Mesenchymal stem cell (in vitro differentiated cells and primary cell): ENCODE measurements at regions not wholly inside any gene's neighbourhood (a gene's known extent, or its start where the extent isn't known, plus 50 kb on each side); places are given as distances from the start of the nearest gene placed in this dataset.

ENCODE experiments used
- DNase-seq: peaks from one replicate; pipeline ENCODE4 v3.0.0-alpha.2; 2013
- H2AFZ ChIP-seq: one replicate; pipeline ENCODE4 v1.6.1; 2013; ENCODE audit warnings: low read depth, mild to moderate bottlenecking, control low read depth, inconsistent platforms, low read length, moderate library complexity
- H2AK5ac ChIP-seq: 2 replicates; pipeline ENCODE4 v1.6.1; 2013; ENCODE audit warnings: low read length, moderate library complexity, mild to moderate bottlenecking, inconsistent platforms; ENCODE audit not compliant: severe bottlenecking
- H2BK120ac ChIP-seq: one replicate; pipeline ENCODE4 v1.6.1; 2013; ENCODE audit warnings: low read depth, mild to moderate bottlenecking, inconsistent platforms, low read length, moderate library complexity
- H2BK12ac ChIP-seq, 2 experiments: one replicate each; pipeline ENCODE4 v1.6.1; 2013; ENCODE audit warnings: inconsistent platforms in 2 of 2, low read length in 2 of 2, mild to moderate bottlenecking in 2 of 2, moderate library complexity in 2 of 2, control low read depth in 1 of 2
- H2BK15ac ChIP-seq: one replicate; pipeline ENCODE4 v1.6.1; 2013; ENCODE audit warnings: mild to moderate bottlenecking, low read depth, inconsistent platforms; ENCODE audit not compliant: poor library complexity, severe bottlenecking
- H2BK5ac ChIP-seq: 2 replicates; pipeline ENCODE4 v1.6.1; 2013; ENCODE audit warnings: low read depth, mild to moderate bottlenecking, low read length, control low read depth, inconsistent platforms; ENCODE audit not compliant: poor library complexity, severe bottlenecking
- H3K14ac ChIP-seq, 2 experiments: one replicate each; pipeline ENCODE4 v1.6.1; 2013; ENCODE audit warnings: inconsistent platforms in 2 of 2, low read length in 2 of 2, control low read depth in 1 of 2, mild to moderate bottlenecking in 1 of 2, moderate library complexity in 1 of 2
- H3K18ac ChIP-seq, 2 experiments: one replicate each; pipeline ENCODE4 v1.6.1; 2013; ENCODE audit warnings: inconsistent platforms in 2 of 2, low read length in 2 of 2, control low read depth in 1 of 2, low read depth in 1 of 2, mild to moderate bottlenecking in 1 of 2
- H3K23ac ChIP-seq, 2 experiments: one replicate each; pipeline ENCODE4 v1.6.1; 2013; ENCODE audit warnings: inconsistent platforms in 2 of 2, low read length in 2 of 2, mild to moderate bottlenecking in 2 of 2, moderate library complexity in 2 of 2, control low read depth in 1 of 2
- H3K27ac ChIP-seq: 2 replicates; pipeline ENCODE4 v1.5.1; 2013; ENCODE audit warnings: mild to moderate bottlenecking, moderate library complexity, low read length, control low read depth, inconsistent platforms; ENCODE audit not compliant: poor library complexity, severe bottlenecking
- H3K27me3 ChIP-seq, 2 experiments: 2 replicates each; pipeline versions ENCODE4 v1.6.1 to v1.7.0; 2013; ENCODE audit warnings: low read length in 2 of 2, mild to moderate bottlenecking in 2 of 2, moderate library complexity in 2 of 2, control low read depth in 1 of 2, inconsistent platforms in 1 of 2; ENCODE audit not compliant: control insufficient read depth in 1 of 2, insufficient read depth in 1 of 2
- H3K36me3 ChIP-seq, 2 experiments: 2 replicates each; pipeline versions ENCODE4 v1.6.1 to v1.7.0; 2013; ENCODE audit warnings: low read length in 2 of 2, control low read depth in 1 of 2, inconsistent platforms in 1 of 2, low read depth in 1 of 2, mild to moderate bottlenecking in 1 of 2; ENCODE audit not compliant: insufficient read depth in 2 of 2, control insufficient read depth in 1 of 2
- H3K4ac ChIP-seq, 2 experiments: one replicate each; pipeline ENCODE4 v1.6.1; 2013; ENCODE audit warnings: inconsistent platforms in 2 of 2, low read length in 2 of 2, mild to moderate bottlenecking in 2 of 2, moderate library complexity in 2 of 2, control low read depth in 1 of 2, low read depth in 1 of 2
- H3K4me1 ChIP-seq: 2 replicates; pipeline ENCODE4 v1.6.1; 2013; ENCODE audit warnings: low read depth, low read length, control low read depth; ENCODE audit not compliant: control insufficient read depth, insufficient read depth
- H3K4me2 ChIP-seq: 2 replicates; pipeline ENCODE4 v1.6.1; 2013; ENCODE audit warnings: low read length, mild to moderate bottlenecking, inconsistent platforms; ENCODE audit not compliant: poor library complexity, severe bottlenecking
- H3K4me3 ChIP-seq, 2 experiments: 2 replicates each; pipeline versions ENCODE4 v1.5.1 to v1.7.0; 2013; ENCODE audit warnings: low read length in 2 of 2, mild to moderate bottlenecking in 2 of 2, control low read depth in 1 of 2, low read depth in 1 of 2; ENCODE audit not compliant: insufficient read depth in 1 of 2
- H3K79me1 ChIP-seq: replicated peaks from 2 replicates; pipeline ENCODE4 v1.6.1; 2013; ENCODE audit warnings: mild to moderate bottlenecking, control low read depth, low read length, inconsistent platforms; ENCODE audit not compliant: poor library complexity, severe bottlenecking
- H3K9ac ChIP-seq: 2 replicates; pipeline ENCODE4 v1.7.0; 2013; ENCODE audit warnings: mild to moderate bottlenecking, low read length, moderate library complexity
- H3K9me3 ChIP-seq: 2 replicates; pipeline ENCODE4 v1.7.0; 2013; ENCODE audit warnings: mild to moderate bottlenecking, low read length; ENCODE audit not compliant: control insufficient read depth
- H4K8ac ChIP-seq: one replicate; pipeline ENCODE4 v1.6.1; 2013; ENCODE audit warnings: inconsistent platforms, mild to moderate bottlenecking, low read length, moderate library complexity
- H4K91ac ChIP-seq: one replicate; pipeline ENCODE4 v1.6.1; 2013; ENCODE audit warnings: mild to moderate bottlenecking, low read length, inconsistent platforms
- WGBS: methylation state at CpG from one replicate; pipeline ENCODE4 v1.1.7; 2013; ENCODE audit warnings: mixed read lengths; 5-methylcytosine and 5-hydroxymethylcytosine counted together

GRCh38 chr11:70669281-70669680 lies 271.0 kb downstream of the CTTN start:
- WGBS = 85% methylated on average over 13 of the region's 13 CpGs
- Histone ChIP-seq H3K27ac (no peak overlapping the region), H2BK5ac (no peak overlapping the region), H3K18ac (no peak overlapping the region), H3K9me3 (no peaks in the 10 kb centered on the region), H2AFZ (no peak overlapping the region), H4K8ac (no peak overlapping the region), H2BK15ac (no peak overlapping the region), H3K36me3 (peaks cover 0 to 5% of the 10 kb centered on the region in 2 experiments), H3K14ac (no peak overlapping the region), H3K23ac (no peak overlapping the region), H2BK120ac (no peak overlapping the region), H3K4me1 (no peaks in the 10 kb centered on the region), H3K4ac (no peak overlapping the region), H2AK5ac (no peak overlapping the region), H4K91ac (no peak overlapping the region), H3K4me2 (no peak overlapping the region), H3K4me3 (no peak overlapping the region), H3K27me3 (peaks cover 9 to 21% of the 10 kb centered on the region in 2 experiments), H3K79me1 (no peaks in the 10 kb centered on the region), H2BK12ac (no peak overlapping the region), H3K9ac (no peak overlapping the region)
- no peak for DNase-seq

GRCh38 chr11:70669871-70670675 lies 271.7 kb downstream of the CTTN start:
- Histone ChIP-seq H3K27me3 (peaks cover 6 to 18% of the 10 kb centered on the region in 2 experiments), H3K9me3 (no peaks in the 10 kb centered on the region), H3K9ac (no peak overlapping the region), H3K36me3 (peaks cover 0 to 5% of the 10 kb centered on the region in 2 experiments), H3K23ac (no peak overlapping the region), H2BK5ac (no peak overlapping the region), H2AFZ (no peak overlapping the region), H3K79me1 (no peaks in the 10 kb centered on the region), H2BK120ac (no peak overlapping the region), H3K4ac (no peak overlapping the region), H2BK12ac (no peak overlapping the region), H4K8ac (no peak overlapping the region), H3K18ac (no peak overlapping the region), H3K14ac (no peak overlapping the region), H3K4me1 (no peaks in the 10 kb centered on the region), H3K27ac (no peak overlapping the region), H2BK15ac (no peak overlapping the region), H3K4me3 (no peak overlapping the region), H4K91ac (no peak overlapping the region), H2AK5ac (no peak overlapping the region), H3K4me2 (no peak overlapping the region)
- no peak for DNase-seq
- 75% methylated on average over 25 of the region's 25 CpGs for WGBS

- H3K4ac ChIP-seq = no peak overlapping the region
- DNase-seq = no peak
- H3K27ac ChIP-seq = no peak overlapping the region
- no peaks in the 10 kb centered on the region for H3K9me3 ChIP-seq
- no peak overlapping the region for H4K91ac ChIP-seq
- no peak overlapping the region for H3K4me2 ChIP-seq
- no peak overlapping the region for H2BK5ac ChIP-seq
- no peaks in the 10 kb centered on the region for H3K4me1 ChIP-seq
- peaks cover 0 to 5% of the 10 kb centered on the region in 2 experiments for H3K36me3 ChIP-seq
- no peak overlapping the region for H4K8ac ChIP-seq
- H3K9ac ChIP-seq = no peak overlapping the region
- no peak overlapping the region for H2BK15ac ChIP-seq
- no peak overlapping the region for H2BK120ac ChIP-seq
- 86% methylated on average over 13 of the region's 15 CpGs for WGBS
- H3K4me3 ChIP-seq = no peak overlapping the region
- no peaks in the 10 kb centered on the region for H3K79me1 ChIP-seq
- peaks cover 6 to 18% of the 10 kb centered on the region in 2 experiments for H3K27me3 ChIP-seq
- H2AFZ ChIP-seq = no peak overlapping the region
- no peak overlapping the region for H3K14ac ChIP-seq
- H3K18ac ChIP-seq = no peak overlapping the region
- no peak overlapping the region for H3K23ac ChIP-seq
- no peak overlapping the region for H2AK5ac ChIP-seq
- no peak overlapping the region for H2BK12ac ChIP-seq
Measured at GRCh38 chr11:70670676-70671034, 272.3 kb downstream of the CTTN start.

GRCh38 chr11:70671083-70671482 lies 272.8 kb downstream of the CTTN start:
- Histone ChIP-seq H2AK5ac (no peak overlapping the region), H3K23ac (no peak overlapping the region), H2BK120ac (no peak overlapping the region), H3K27ac (no peak overlapping the region), H4K8ac (no peak overlapping the region), H2AFZ (no peak overlapping the region), H3K14ac (no peak overlapping the region), H4K91ac (no peak overlapping the region), H3K27me3 (peaks cover 6 to 18% of the 10 kb centered on the region in 2 experiments), H3K36me3 (peaks cover 0 to 5% of the 10 kb centered on the region in 2 experiments), H3K4me1 (no peaks in the 10 kb centered on the region), H2BK12ac (no peak overlapping the region), H3K18ac (no peak overlapping the region), H3K9ac (no peak overlapping the region), H3K4ac (no peak overlapping the region), H3K79me1 (no peaks in the 10 kb centered on the region), H2BK5ac (no peak overlapping the region), H2BK15ac (no peak overlapping the region), H3K4me2 (no peak overlapping the region), H3K4me3 (no peak overlapping the region), H3K9me3 (no peaks in the 10 kb centered on the region)
- WGBS = 36% methylated on average over 19 of the region's 19 CpGs
- DNase-seq = no peak
